ENCODE measurements at regions not wholly inside any gene's neighbourhood (a gene's known extent, or its start where the extent isn't known, plus 50 kb on each side); places are given as distances from the start of the nearest gene placed in this dataset.
A peak's percentile ranks its signal among the peaks of the same experiment; 100 is the strongest.
"Not testable (repeated sequence)": the region's sequence is repeated elsewhere in the genome, so short reads cannot be mapped to it uniquely, and the experiment has no call there.

- no peaks in the 10 kb centered on the region for H3K79me2 ChIP-seq
- H3K27ac ChIP-seq: no peak overlapping the region
- no peak for TF ChIP-seq CTCF (IDR thresholded peaks at IDR 0.05)
- H3K4me2 ChIP-seq (ENCODE audit: low read length): no peak overlapping the region
- no peak overlapping the region for H3K4me3 ChIP-seq (ENCODE audit: low read depth, low read length)
- H2AFZ ChIP-seq: no peak overlapping the region
- no peaks in the 10 kb centered on the region for H3K4me1 ChIP-seq
- no peaks in the 10 kb centered on the region for H3K36me3 ChIP-seq (ENCODE audit: control insufficient read depth, insufficient read depth, low read length)
- no peaks in the 10 kb centered on the region for H3K9me3 ChIP-seq (ENCODE audit: control insufficient read depth, low read length)
- H3K27me3 ChIP-seq (ENCODE audit: control insufficient read depth, insufficient read depth, low read length): no peaks in the 10 kb centered on the region
- H3K9ac ChIP-seq: no peak overlapping the region
These were observed 147.9 kb downstream of the MYCN start for GRCh38 chr2:16088035-16088801.

GRCh38 chr2:16086136-16086535 lies 145.8 kb downstream of the MYCN start:
- H3K4me3 ChIP-seq (ENCODE audit: low read depth, low read length): not testable (repeated sequence)

DNA sequence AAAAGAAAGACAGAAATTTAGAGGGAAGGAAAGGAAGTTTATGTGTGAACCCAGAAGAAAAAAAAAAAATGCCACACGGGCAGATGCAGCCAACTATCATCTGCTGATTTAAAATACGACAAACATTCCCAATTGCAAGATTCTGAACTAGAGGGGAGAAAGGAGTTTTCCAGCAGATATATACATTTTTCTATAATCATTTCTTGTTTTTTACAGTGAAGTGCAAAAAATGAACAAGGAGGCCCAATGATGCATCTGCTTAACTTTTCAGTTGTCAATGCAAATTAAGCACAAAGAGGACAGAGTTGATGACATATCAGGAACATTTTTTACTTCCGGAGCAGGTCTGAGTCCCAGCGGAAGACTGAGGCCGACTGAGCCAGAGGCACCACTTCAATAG lies 144.7 kb downstream of the MYCN start:
- no peak overlapping the region for H2AFZ ChIP-seq
- H3K27me3 ChIP-seq (ENCODE audit: control insufficient read depth, insufficient read depth, low read length): no peaks in the 10 kb centered on the region
- H3K9me3 ChIP-seq (ENCODE audit: control insufficient read depth, low read length): no peaks in the 10 kb centered on the region
- H3K27ac ChIP-seq: no peak overlapping the region
- no peaks in the 10 kb centered on the region for H3K36me3 ChIP-seq (ENCODE audit: control insufficient read depth, insufficient read depth, low read length)
- H3K4me3 ChIP-seq (ENCODE audit: low read depth, low read length): no peak overlapping the region
- no peaks in the 10 kb centered on the region for H3K79me2 ChIP-seq
- no peak for TF ChIP-seq CTCF (IDR thresholded peaks at IDR 0.05)
- no peak overlapping the region for H3K4me2 ChIP-seq (ENCODE audit: low read length)
- H3K9ac ChIP-seq: no peak overlapping the region
- H3K4me1 ChIP-seq: no peaks in the 10 kb centered on the region

More at GRCh38 chr2:16086136-16086535, 145.8 kb downstream of the MYCN start:
- not testable (repeated sequence) for H3K36me3 ChIP-seq (ENCODE audit: control insufficient read depth, insufficient read depth, low read length); H3K4me2 ChIP-seq (ENCODE audit: low read length); H3K27ac ChIP-seq; H3K4me1 ChIP-seq; H3K27me3 ChIP-seq (ENCODE audit: control insufficient read depth, insufficient read depth, low read length); H3K79me2 ChIP-seq; H3K9me3 ChIP-seq (ENCODE audit: control insufficient read depth, low read length); H3K9ac ChIP-seq
- H2AFZ ChIP-seq: peak overlapping the region; percentile 39

DNA sequence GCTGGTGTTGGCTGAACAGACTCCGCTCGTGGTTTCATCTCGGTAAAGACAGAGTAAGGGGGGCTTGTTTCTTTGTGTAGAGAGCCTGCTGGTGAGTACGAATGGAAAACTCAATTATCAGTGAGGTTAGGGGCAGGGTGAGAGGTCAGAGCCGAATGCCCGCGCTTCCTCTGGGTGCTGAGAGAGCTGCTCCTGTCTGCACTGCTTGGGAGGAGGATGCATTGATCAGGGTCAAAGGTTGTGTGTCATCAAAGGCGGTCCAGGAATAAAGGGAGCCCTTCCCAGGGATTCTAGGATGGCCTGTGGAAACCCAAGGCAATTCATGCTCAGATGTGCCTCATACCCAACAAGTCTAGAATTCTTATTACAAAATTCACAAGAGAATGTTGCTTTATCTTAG lies 143.9 kb downstream of the MYCN start:
- Histone ChIP-seq H2AFZ (no peak overlapping the region), H3K27me3 (ENCODE audit: control insufficient read depth, insufficient read depth, low read length) (no peaks in the 10 kb centered on the region), H3K4me2 (ENCODE audit: low read length) (no peak overlapping the region), H3K79me2 (no peaks in the 10 kb centered on the region), H3K27ac (no peak overlapping the region), H3K4me3 (ENCODE audit: low read depth, low read length) (no peak overlapping the region), H3K9me3 (ENCODE audit: control insufficient read depth, low read length) (no peaks in the 10 kb centered on the region), H3K4me1 (no peaks in the 10 kb centered on the region), H3K9ac (no peak overlapping the region), H3K36me3 (ENCODE audit: control insufficient read depth, insufficient read depth, low read length) (no peaks in the 10 kb centered on the region)
- TF ChIP-seq CTCF (IDR thresholded peaks at IDR 0.05): no peak

GRCh38 chr2:16082276-16082675 lies 141.9 kb downstream of the MYCN start:
- TF ChIP-seq CTCF (IDR thresholded peaks at IDR 0.05): no peak
- Histone ChIP-seq H2AFZ (no peak overlapping the region), H3K4me2 (ENCODE audit: low read length) (no peak overlapping the region), H3K79me2 (no peaks in the 10 kb centered on the region), H3K4me1 (no peaks in the 10 kb centered on the region), H3K36me3 (ENCODE audit: control insufficient read depth, insufficient read depth, low read length) (no peaks in the 10 kb centered on the region), H3K27ac (no peak overlapping the region), H3K27me3 (ENCODE audit: control insufficient read depth, insufficient read depth, low read length) (no peaks in the 10 kb centered on the region), H3K9me3 (ENCODE audit: control insufficient read depth, low read length) (no peaks in the 10 kb centered on the region), H3K4me3 (ENCODE audit: low read depth, low read length) (no peak overlapping the region), H3K9ac (no peak overlapping the region)
